Adrenal gland (tissue), 9 donors: ENCODE measurements at regions not wholly inside any gene's neighbourhood (a gene's known extent, or its start where the extent isn't known, plus 50 kb on each side); places are given as distances from the start of the nearest gene placed in this dataset.
A peak's percentile ranks its signal among the peaks of the same experiment; 100 is the strongest.
"Not testable (repeated sequence)": the region's sequence is repeated elsewhere in the genome, so short reads cannot be mapped to it uniquely, and the experiment has no call there.

Experiments
- DNase-seq, 7 donors: peaks; one replicate each; pipeline ENCODE4 v3.0.0-alpha.2; 2019 to 2020
- H3K27ac ChIP-seq, 5 donors: fragments of 200-600 bp; sonication (generic) in 4 of 5; 1 replicate in 3 of 5; 2 replicates in 2 of 5; pipeline versions ENCODE4 v1.5.1 to v1.8.0; 2016 to 2020; ENCODE audit warnings: mild to moderate bottlenecking in 1 of 5
- H3K27me3 ChIP-seq: fragments of 200-600 bp; 2 replicates; pipeline ENCODE4 v1.8.0; 2021
- H3K36me3 ChIP-seq, 2 donors: fragments of 200-600 bp; replicated peaks in 1 of 2; 1 replicate in 1 of 2; 2 replicates in 1 of 2; pipeline versions ENCODE4 v1.5.1 to v1.8.0; 2018 to 2022
- H3K4me1 ChIP-seq, 2 donors: fragments of 200-600 bp; replicated peaks in 1 of 2; 1 replicate in 1 of 2; 2 replicates in 1 of 2; pipeline versions ENCODE4 v1.5.1 to v1.8.0; 2018 to 2021
- H3K4me3 ChIP-seq, 4 donors: fragments of 200-600 bp; sonication (generic) in 3 of 4; one replicate each; pipeline ENCODE4 v1.5.1; 2016 to 2018
- H3K9me3 ChIP-seq, 3 donors: fragments of 200-600 bp; sonication (generic) in 1 of 3; replicated peaks in 1 of 3; 1 replicate in 2 of 3; 2 replicates in 1 of 3; pipeline versions ENCODE4 v1.5.1 to v1.8.0; 2016 to 2021
- CTCF ChIP-seq, 6 experiments: fragments of 450-650 bp in 4 of 6; fragments of 200-600 bp in 2 of 6; sonication (generic) in 1 of 6; IDR thresholded peaks; 1 replicate in 5 of 6; 2 replicates in 1 of 6; pipeline versions ENCODE4 v1.5.1 to v1.8.0; 2016 to 2021; ENCODE audit warnings: antibody characterized with exemption in 6 of 6, mild to moderate bottlenecking in 2 of 6, moderate library complexity in 1 of 6
- POLR2A ChIP-seq, 2 donors: fragments of 450-650 bp; IDR thresholded peaks; one replicate each; pipeline ENCODE4 v1.6.1; 2017; ENCODE audit warnings: antibody characterized with exemption in 2 of 2, mild to moderate bottlenecking in 2 of 2, moderate library complexity in 1 of 2
- WGBS, 4 donors: extraction: QIAGEN DNeasy Blood & Tissue Kit in 2 of 4; methylation state at CpG; one replicate each; pipeline versions ENCODE4 v1.1.5 to v1.1.7; 2013 to 2017; 5-methylcytosine and 5-hydroxymethylcytosine counted together
- intact Hi-C, 2 donors: fragments of 100-400 bp; cut with DNase I; formaldehyde crosslinking; loops; one replicate each; pipeline versions ENCODE4 v1.14.1 to v1.15.0; 2022 to 2023
- donor health status: healthy with polysubstance abuse.
- donor health status: Bipolar disorder and iron deficiency.
- donor health status: DM: yes; HTN: yes; CAD: no.
- donor health status: DM: no; HTN: no; CAD: no.
- donor health status: DM: no; HTN: no; CAD: no.

- Histone ChIP-seq H3K9me3 (no peaks in the 10 kb centered on the region), H3K4me1 (peaks cover 0 to 15% of the 10 kb centered on the region in 2 donors), H3K27me3 (no peaks in the 10 kb centered on the region), H3K27ac (no peak overlapping the region), H3K36me3 (no peaks in the 10 kb centered on the region), H3K4me3 (no peak overlapping the region)
- 89 to 96% (median 92%) methylated on average over 4 of the region's 4 CpGs for WGBS, 4 donors
- TF ChIP-seq CTCF (IDR thresholded peaks at IDR 0.05), result no peak
- TF ChIP-seq POLR2A (IDR thresholded peaks at IDR 0.05), result no peak
- intact Hi-C loops, result no loop called here
- DNase-seq, result peak in 1 of 7 donors; percentile 40
Measured at GRCh38 chr22:42188808-42189447, 58.3 kb upstream of the CYP2D6 start.

DNA sequence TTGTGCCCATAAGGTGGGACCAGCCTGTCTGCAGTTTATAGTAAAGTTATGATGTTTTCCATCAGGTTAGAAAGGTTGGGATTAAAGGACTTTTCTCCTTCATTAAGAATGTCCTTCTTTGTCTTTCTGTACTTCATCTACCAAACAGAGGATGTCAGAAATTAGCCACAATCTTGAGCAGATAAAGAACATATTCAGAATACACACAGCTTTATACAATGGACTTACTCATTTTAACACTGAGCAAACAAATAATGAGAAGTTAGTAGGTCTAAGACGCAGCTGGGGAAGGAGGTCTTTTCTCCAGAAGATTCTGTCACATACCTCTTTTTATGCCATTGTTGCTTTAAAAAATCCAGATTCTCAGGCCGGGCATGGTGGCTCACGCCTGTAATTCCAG, 57.0 kb upstream of the CYP2D6 start:
- WGBS, 4 donors, result 95 to 100% (median 96%) methylated on average over 3 of the region's 3 CpGs
- DNase-seq, result peak in 1 of 7 donors; percentile 38
- peaks cover 0 to 10% of the 10 kb centered on the region in 2 donors for H3K4me1 ChIP-seq
- TF ChIP-seq CTCF (IDR thresholded peaks at IDR 0.05) (no peak), POLR2A (IDR thresholded peaks at IDR 0.05) (no peak)
- H3K9me3 ChIP-seq, result no peaks in the 10 kb centered on the region
- H3K27ac ChIP-seq, result no peak overlapping the region
- no peaks in the 10 kb centered on the region for H3K27me3 ChIP-seq
- H3K4me3 ChIP-seq, result no peak overlapping the region
- intact Hi-C loops, result no loop called here
- no peaks in the 10 kb centered on the region for H3K36me3 ChIP-seq

GRCh38 chr22:42185915-42186439, 55.4 kb upstream of the CYP2D6 start:
- no peaks in the 10 kb centered on the region for H3K27me3 ChIP-seq
- H3K27ac ChIP-seq, result no peak overlapping the region
- intact Hi-C loops, result no loop called here
- TF ChIP-seq CTCF (IDR thresholded peaks at IDR 0.05) (no peak), POLR2A (IDR thresholded peaks at IDR 0.05) (no peak)
- no peaks in the 10 kb centered on the region for H3K36me3 ChIP-seq
- H3K9me3 ChIP-seq, result no peaks in the 10 kb centered on the region
- peaks cover 0 to 2% of the 10 kb centered on the region in 2 donors for H3K4me1 ChIP-seq
- DNase-seq, result no peak
- no peak overlapping the region for H3K4me3 ChIP-seq
- 76 to 97% (median 92%) methylated on average over 2 of the region's 2 CpGs for WGBS, 4 donors

GRCh38 chr22:42184852-42185251, 54.2 kb upstream of the CYP2D6 start:
- Histone ChIP-seq H3K27ac (no peak overlapping the region), H3K4me3 (no peak overlapping the region), H3K36me3 (no peaks in the 10 kb centered on the region), H3K27me3 (no peaks in the 10 kb centered on the region), H3K4me1 (peaks cover 0 to 8% of the 10 kb centered on the region in 2 donors), H3K9me3 (no peaks in the 10 kb centered on the region)
- 82 to 93% (median 89%) methylated on average over 4 of the region's 4 CpGs for WGBS, 4 donors
- intact Hi-C loops, result no loop called here
- DNase-seq, result no peak
- no peak for TF ChIP-seq CTCF (IDR thresholded peaks at IDR 0.05)

DNA sequence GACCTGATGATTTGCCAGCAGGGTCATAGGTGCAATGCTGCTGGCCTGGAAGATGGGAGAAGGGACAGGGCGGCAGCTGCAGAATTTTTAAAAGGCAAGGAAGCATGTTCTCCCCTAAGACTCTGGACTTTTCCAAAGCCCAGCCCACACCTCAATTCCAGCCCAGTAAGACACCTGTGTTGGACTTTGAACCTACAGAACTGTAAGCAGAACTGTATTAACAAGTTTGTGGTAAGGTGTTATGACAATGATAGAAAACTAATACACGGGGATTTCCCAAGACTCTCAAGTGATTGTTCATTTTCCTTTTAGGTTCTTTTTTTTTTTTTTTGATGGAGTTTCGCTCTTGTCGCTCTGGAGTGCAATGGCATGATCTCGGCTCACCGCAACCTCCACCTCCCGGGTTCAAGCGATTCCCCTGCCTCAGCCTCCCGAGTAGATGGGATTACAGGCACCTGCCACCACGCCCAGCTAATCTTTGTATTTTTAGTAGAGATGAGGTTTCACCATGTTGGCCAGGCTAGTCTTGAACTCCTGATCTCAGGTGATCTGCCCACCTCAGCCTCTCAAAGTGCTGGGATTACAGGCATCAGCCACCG, 53.0 kb upstream of the CYP2D6 start:
- H3K27ac ChIP-seq, intact Hi-C loops, DNase-seq, H3K4me3 ChIP-seq, H3K4me1 ChIP-seq, H3K9me3 ChIP-seq, H3K36me3 ChIP-seq, H3K27me3 ChIP-seq: not testable (repeated sequence)
- WGBS, 4 donors, result 92 to 96% (median 93%) methylated on average over 11 of the region's 11 CpGs
